Activated CD4-positive, CD25-positive, alpha-beta regulatory T cell (primary cell): ENCODE measurements at regions not wholly inside any gene's neighbourhood (a gene's known extent, or its start where the extent isn't known, plus 50 kb on each side); places are given as distances from the start of the nearest gene placed in this dataset.

ENCODE experiments used
- DNase-seq, 4 experiments: peaks; one replicate each; lab custom pipeline; 2025; lab: John Stamatoyannopoulos, UW

DNA sequence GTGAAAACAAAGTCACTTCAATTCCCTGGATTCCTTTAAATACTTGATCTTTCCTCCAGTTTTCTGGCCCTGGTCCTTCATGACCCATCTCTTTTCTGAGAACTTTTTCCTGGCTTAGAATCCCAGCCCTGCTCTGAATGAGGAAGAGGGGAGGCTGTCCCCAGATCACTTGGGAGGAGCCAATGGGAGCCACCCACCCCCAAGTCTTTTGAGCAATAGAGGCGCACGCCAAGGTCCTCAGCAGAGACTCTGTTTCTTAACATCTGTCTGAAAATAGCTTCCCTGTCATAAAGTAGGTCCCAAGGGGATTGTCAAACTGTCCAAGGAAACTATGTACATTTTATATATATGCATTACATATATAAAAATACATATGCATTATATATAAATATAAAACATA, 126.8 kb downstream of the ADRA2A start:
- no peak for DNase-seq

DNA sequence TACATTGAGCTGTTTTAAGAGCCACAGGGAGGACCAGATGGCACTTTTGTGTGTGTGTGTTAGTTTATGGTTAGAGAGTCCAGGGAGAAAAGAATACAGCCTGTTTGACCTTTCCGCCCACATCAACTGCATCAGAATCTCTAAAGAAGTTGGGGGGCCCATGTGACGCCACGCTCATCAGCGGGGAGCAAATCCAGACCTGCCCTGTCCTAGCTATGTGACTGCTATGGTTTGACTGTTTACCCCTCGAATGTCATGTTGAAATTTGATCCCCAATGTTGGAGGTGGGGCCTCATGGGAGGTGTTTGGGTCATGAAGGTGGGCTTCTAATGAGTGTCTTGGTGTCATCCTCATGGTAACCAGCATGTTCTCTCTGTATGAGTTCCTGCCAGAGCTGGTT, 128.0 kb downstream of the ADRA2A start:
- DNase-seq = no peak

DNA sequence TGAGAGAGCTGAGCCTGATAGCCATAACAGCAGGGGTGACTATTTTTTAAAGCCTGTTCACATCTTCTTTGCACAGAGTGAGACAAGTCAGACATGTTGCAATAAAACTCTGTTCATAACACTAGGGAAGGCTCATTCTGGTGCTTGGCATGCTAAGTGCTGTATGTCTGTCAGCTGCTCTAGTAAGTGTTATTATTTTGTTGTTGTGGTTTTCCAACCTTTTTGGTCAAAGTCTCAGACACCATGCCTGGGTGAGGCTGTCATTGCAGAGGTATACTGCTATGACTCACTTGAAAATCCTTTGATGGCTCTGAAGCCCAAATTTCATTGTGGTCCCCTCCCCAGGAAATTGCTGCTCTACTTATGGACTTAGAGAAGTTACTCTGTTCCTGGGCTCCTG, 129.7 kb downstream of the ADRA2A start:
- DNase-seq = no peak

DNA sequence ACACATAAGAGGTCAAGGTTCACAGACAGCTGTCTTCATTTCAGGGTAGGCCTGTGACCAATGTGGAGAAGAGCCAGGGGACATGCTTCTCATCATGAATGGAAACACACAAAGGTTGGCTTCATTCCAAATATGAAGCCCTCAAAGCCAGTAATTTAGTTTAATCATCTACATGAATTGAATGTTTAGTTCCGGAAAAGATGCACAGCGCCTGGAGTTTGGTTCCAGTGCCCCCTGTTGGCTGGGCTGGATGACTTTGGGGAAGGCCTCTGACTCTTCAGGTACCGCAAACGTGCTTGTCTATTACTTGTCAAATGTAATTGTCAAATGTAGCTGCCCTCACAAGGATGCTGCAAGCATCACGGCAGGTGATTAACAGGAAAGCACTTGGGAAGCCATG, 130.7 kb downstream of the ADRA2A start:
- no peak for DNase-seq

DNA sequence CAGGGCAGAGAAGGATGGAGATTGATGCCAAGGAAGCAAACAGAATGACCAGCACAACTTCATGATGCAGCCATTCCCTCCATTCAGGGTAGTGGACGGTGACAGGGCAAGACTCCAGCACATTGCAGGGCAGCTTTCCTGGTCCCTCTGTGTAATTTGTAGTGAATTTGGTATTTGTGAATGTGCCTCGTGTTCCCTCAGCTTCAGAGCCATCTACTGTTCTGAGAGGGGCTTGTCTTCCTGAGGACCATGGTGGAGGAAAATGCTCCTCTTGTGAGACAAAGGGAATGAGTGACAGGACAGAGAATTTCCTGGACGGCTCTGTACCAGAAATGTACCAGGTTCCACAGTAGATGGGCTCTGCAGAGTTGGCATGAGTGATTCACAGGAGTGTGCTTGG, 132.1 kb downstream of the ADRA2A start:
- no peak for DNase-seq

DNA sequence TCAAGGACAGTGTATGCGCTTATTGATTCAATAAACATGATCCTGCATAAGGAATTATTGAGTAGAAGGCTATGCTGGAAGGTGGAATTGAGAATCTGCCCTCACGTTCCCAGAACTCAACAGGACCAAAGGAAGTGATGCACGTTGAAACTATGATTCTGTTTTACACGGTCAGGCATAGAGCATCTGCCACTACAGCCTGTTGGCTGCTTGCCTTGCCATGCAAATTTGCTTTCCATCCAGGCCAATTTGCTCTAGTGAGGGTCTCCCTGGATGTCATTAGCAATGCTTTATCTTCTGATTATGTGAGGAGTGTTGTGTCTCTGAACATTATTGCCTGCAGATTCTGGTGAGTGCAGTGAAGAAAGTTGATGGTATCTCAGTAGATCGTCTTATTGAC, 132.9 kb downstream of the ADRA2A start:
- DNase-seq = no peak

DNA sequence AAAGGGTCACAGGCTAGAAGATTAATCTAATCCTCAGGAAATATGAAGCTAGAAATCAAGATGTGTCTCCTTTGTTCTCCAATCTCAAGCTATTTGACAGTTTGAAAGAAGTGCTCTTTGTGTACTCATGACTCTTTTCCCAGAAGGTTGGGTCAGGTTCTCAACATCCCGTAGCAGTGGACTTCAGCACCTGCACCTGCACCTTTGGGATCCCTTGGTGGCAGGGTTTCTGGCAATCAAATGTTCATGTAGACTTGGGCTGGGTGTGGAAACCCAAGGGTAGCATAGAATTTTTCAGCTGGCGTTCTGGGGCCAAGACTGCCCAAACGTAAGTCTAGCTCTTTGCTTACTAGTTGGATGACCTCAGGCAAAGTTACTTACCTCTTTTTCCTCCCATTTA, 134.4 kb downstream of the ADRA2A start:
- DNase-seq = no peak

DNA sequence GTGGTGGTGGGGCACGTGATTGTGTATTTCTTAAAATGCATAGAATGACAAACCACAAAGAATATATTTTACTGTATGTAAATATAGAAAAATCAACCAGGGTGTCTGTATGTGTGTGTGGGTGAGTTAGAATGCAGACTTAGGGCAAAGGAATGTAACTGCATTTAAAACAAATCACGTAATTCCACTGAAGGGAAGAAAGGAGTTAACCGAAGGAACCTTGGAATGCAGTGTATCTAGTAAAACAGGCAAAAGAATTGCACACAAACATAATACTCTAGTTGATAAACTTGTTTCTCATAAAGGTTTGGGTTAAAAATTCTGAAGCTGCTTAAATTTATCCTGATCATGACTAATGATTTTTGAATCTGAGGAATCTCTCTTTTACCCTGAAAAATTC, 134.9 kb downstream of the ADRA2A start:
- DNase-seq = no peak

DNA sequence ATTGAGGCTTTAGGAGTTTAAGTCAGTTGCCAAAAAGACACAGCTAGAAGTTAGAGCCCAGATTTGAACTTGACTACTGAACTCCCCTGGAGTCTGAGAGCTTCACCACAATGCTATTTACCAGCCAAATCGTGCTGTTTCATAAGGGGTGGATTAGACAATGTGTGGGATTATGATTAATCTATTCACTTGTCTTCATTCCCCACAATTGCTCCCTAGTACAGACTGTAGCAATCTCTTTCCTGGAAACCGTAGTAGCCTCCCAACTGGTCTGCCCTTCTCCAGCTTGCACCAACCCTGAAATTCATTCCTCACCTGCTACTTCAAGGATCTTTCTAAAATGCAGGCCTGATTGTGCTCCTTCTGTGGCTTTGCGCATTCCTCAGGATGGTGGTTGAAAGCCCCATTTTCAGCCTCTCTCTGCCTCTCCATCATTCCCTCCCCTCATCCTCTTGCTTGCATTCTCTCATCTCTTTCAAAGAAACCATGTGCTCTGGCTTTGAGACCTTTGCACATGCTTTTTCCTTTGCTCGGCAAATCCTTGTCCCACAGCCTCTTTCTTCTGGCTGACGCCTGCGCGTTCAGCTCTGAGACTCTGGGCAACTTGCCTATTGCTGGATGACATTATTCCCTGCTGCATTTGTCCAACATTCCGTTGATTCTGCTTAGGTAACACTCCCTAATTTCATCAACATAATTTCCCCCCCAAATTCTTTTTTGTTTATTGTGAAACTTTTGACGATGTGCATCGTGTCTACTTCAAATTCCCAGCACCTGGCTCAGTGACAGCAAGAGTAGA, 145.1 kb downstream of the ADRA2A start:
- DNase-seq = no peak

DNA sequence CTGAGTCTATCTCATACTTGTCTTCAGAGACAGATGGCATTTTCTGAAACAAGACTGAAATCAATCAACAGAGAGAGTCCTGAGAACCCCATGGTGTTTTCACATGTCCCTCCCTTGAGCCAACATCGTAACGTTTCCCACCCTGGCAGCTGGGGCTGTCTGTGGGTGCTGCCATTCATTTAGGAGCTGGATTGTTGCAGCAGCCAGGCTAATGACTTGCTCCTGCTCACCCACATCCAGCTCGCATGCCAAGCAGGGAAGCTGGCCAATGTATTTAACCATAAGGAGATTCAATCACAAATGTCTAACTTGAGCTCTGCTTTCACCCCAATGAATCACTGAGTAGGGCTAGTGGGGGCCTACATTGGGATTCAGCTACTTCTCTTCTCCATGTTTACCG, 146.1 kb downstream of the ADRA2A start:
- DNase-seq = no peak

DNA sequence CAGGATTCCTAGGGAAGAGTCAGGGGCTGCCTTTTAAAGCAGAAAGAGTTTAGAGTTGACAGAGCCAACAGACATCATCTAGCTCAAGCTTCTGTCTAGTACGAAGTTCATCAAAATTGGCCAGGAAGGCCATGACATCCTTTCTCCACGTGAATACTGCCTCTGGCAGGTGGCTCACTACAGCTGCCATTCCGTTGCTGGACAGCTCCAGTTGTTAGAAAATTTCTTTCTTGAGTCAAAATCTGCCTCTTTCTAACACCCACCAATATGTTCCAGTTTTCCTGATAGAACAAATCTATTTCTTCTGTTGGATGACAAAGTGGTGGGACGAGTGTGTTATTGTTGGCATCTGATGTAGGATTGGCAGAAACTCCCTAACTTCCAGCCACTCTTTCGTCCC, 154.9 kb downstream of the ADRA2A start:
- DNase-seq = no peak

DNA sequence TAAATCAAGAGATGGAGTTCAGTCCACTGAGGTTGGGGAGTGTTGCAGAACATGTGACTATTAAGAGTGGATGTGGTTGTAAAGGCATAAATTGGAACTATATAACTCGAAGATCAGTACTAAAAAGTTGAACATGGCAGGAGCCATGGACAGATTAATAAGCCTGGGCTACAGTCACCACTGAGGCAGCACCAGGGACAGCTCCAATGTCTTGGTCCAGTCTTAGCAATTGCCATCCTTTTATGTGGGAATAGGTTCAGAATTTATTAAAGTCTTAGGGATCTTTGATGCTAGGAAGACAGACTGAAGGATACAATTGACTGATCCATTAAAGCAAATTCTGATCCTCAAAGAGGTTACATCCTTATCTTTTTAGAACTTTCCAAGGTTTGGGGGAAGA, 156.6 kb downstream of the ADRA2A start:
- DNase-seq = no peak

DNA sequence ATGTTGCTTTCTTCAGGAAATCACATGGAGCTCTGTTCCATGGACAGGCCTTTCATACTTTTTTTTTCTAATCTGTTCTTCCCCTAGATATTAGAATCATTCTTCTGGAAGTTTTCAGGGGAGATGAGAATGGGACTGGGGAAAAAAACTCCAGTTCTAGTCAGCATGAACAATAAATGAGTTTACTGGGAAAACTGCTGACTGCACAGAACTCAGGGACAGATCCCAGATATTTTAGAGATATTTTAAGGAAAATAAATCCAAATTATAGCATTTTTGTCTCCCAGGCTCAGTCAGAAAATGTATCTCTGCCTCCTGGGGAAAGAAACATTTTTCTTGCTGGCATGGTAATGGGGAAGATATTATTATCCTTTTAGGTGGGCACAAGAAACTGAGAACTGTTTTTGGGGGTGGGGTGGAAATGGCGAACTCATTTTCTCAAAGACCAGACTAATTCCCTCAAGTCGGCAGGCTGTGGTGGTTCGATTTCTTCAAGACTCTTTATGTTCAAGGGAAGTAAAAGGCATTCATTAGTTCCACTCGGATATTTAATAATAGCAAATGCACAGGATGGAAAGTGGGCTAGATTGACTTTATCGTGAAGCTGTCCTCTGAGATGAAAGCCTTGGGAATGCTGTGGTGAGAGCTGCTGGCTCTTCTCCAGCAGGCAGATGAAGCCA, 157.5 kb downstream of the ADRA2A start:
- no peak for DNase-seq

DNA sequence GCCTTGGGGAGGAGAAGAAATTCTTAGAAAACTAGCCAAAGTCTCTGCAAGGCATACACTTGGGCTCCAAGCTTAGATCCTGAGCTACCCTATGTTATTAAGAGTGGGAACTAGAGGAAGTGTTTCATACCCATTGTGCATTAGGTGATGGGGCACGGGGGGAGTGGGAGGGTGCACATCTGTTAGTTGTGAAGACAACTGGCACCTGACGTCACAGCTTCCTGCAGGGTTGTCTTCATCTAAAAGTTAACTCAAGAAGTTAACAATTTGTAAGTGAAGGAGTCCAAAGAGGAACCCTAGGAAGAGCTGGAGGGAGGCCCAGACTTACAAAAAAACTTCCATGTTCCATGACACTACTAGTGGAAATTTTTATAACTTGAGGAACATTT, 158.1 kb downstream of the ADRA2A start:
- no peak for DNase-seq

DNA sequence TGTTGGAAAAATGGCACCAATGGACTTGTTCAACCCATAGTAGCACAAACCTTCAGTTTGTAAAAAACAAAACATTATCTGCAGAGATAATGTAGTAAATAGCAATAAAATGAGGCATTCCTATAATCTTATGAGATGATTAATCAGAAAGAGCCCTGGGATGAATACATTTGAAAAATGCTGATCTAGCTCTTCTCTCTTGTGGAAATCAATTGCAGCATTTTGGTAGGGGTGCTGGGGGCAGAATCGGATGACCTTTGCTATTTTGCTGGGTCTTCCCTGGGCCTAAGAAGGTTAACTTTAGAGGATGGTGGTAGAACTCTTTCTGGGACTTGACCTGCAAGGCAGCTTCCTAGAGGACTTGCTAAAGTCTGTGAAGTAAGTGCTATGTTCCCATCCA, 163.5 kb downstream of the ADRA2A start:
- no peak for DNase-seq

DNA sequence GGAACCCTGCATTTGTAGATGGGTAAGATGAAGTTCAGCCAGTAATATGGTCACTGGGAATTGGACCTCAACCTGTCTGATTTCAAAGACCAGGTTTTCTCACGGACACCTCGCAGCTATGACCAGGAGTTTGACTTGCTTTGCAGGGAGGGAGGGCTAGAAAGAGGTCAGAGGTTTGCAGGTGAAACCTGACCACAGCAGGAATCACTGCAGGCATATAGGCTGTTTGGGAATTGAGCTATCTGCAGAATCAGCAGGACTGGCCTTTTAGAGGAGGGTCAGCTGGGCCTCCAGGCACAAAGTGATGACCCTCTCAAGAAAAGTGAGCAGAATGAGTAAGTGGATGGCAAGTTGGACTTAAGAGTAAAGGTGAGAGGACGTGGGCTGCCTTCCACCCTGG, 166.3 kb downstream of the ADRA2A start:
- no peak for DNase-seq

DNA sequence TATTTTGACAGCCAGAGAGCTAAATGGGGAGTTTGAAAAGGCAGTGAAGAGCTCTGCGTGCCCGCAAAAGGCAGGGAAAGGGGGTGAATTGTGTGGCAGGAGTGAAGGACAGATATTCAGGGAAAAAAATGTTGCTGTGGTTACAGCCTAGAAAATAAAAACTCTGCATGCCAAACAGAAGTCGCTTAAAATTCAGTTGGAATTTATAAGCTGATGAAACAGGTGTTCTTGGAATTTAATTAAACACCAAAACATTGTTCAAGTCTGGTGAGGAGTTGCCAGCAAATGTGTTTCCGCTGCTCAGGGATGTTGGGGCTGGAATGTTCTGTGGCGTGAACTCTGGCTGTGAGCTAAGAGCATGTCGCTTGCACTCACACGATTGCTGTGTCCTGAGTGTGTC, 169.3 kb downstream of the ADRA2A start:
- DNase-seq = no peak

DNA sequence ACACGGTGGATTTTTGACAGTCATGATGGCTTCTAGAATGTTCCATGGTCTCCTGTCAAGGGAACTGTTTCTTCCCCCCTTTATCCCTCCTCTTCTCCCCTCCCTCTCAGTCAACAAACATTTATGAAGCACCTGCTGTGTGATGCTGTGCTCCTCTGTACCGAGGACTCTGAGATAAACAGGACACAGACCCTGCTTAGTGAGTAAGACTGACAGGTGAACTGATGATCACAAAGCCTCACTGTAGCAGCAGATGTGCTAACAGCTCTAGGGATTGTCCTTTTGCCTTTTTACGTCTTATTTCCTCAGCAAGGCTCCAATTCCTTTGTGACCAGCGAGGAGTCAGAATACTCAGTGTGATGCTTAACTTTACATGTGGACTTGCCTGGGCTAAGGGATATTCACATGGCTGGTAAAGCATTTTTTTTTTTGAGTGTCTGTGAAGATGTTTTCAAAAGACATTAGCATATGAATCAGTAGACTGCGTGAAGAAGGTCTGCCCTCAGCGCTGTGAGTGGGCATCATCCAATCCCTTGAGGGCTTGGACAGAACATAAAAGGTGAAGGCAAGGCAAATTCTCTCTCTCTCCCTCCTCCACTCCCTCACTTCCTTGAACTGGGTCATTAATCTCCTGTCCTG, 170.1 kb downstream of the ADRA2A start:
- DNase-seq = no peak

DNA sequence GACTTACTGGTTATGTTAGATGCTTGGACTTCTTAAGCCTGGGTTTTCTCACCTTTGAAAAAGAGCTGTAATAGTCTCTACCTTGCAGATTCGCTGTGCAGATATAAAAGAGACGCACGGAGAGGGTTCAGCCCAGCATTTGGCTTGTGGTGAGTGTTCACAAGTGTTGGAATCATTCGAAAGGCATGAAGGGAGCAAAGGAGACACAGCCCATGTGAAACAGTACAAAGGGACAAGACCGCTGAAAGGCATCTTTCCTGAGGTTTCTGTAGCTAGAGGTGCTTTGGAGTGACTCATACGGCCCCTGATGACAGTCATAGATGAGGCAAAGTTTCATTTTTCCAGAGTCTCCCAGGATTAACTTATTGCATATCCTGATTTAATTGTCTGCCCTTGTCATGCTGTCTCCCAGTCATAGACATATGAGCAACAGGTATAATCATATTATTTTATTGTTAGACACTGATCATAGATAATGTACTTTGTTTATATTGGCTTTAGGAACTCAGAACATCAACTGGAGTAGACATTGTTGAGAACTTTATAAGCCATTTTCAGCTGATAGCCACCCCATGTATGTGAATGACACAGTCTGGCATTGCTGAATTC, 171.1 kb downstream of the ADRA2A start:
- DNase-seq = no peak

DNA sequence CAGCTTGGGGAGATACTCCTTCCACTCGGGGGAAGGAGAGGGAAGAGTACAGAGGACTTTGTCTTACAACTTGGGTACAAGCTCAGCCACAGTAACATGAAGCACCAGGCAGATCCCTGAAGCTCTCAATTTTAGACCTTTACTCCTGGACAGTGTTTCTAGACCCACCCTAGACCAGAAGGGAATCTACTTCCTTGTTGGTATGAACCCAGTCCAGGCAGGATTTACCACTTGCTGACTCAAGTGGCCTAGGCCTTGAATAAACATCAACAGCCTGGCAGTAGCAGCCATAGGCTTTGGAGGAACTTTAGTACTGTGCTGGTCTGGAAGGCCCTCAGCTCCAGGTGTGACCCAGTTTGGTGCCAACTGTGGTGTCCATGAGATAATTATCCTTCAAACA, 173.1 kb downstream of the ADRA2A start:
- no peak for DNase-seq

DNA sequence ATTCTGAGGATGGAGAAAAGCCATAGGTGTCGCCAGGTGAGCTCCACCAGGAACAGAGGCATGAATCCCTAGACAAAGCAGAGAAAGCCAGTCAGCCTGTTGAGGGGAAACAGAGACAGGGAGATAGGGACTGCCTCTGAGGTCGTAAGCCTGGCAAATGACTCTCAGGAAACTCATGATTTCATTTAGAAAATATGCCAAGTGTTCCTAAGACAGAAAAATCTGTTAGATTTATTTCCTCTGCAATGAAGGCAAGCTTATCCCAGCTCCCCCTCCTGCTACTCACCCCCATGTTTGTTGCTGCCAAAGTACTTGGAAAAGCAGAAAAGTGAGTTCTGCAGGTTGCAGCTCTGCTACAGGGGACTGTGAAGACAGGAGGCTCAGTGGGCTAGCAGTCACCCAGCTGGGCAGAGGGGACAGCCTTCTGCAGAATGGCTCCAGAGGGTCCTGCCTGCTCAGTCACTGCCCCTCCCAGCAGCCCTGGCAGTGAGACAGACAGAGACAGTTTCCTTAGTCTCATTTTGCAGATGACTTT, 184.3 kb downstream of the ADRA2A start:
- DNase-seq = no peak

DNA sequence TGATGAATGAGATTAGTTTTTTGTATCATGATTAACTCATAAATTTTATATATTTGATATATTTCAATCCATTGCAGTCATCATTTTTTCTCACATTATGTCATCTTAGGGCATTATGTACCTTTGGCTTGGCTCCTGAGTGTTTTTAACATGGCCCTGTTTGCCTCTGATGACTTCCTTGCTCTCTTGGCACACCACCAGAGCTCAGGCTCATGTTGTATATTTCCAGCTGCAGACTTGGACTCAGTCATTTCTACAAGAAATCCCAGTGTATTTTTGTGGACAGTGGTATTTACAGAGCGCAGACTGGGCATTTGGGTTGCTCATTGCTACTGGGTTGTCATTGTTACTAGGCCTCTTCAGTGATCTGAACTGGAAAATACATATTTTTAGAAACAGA, 188.5 kb downstream of the ADRA2A start:
- no peak for DNase-seq

DNA sequence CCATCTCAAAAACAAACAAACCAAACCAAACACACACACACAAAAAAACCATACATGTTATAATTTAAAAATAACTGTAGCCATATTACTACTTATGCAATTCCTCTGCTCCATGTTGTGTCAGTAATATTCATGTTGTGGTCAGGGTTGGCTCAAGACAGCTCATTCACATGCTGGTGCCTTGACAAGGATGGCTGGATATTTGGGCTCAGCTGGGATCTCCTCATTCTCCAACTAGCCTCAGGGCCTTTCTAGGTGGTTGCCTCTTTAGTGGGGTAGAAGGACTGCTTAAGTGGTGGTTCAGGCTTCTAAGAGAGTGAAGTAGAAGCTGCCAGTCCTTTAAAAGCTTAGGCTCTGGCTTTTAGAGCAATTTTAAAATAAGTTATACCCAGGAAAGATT, 189.3 kb downstream of the ADRA2A start:
- no peak for DNase-seq
